Gastrocnemius medialis (tissue), 4 donors: ENCODE measurements at regions not wholly inside any gene's neighbourhood (a gene's known extent, or its start where the extent isn't known, plus 50 kb on each side); places are given as distances from the start of the nearest gene placed in this dataset.

ENCODE experiments used
- POLR2A ChIP-seq, 2 donors: fragments of 450-650 bp; IDR thresholded peaks; one replicate each; pipeline ENCODE4 v1.6.1; 2017; ENCODE audit warnings: antibody characterized with exemption in 2 of 2, mild to moderate bottlenecking in 2 of 2, moderate library complexity in 2 of 2
- TF ChIP-seq, protein P1 (sequence below), 5 experiments: fragments of 450-650 bp in 3 of 5; fragments of 200-600 bp in 2 of 5; sonication (generic) in 2 of 5; IDR thresholded peaks in 4 of 5; conservative IDR thresholded peaks in 1 of 5; 1 replicate in 4 of 5; 2 replicates in 1 of 5; pipeline ENCODE4 v1.5.1; 2016 to 2019; ENCODE audit warnings: antibody characterized with exemption in 5 of 5, mild to moderate bottlenecking in 3 of 5, moderate library complexity in 3 of 5

GRCh38 chr12:11976005-11976404 is 94.7 kb upstream of the BCL2L14 start:
- TF ChIP-seq, protein P1, sequence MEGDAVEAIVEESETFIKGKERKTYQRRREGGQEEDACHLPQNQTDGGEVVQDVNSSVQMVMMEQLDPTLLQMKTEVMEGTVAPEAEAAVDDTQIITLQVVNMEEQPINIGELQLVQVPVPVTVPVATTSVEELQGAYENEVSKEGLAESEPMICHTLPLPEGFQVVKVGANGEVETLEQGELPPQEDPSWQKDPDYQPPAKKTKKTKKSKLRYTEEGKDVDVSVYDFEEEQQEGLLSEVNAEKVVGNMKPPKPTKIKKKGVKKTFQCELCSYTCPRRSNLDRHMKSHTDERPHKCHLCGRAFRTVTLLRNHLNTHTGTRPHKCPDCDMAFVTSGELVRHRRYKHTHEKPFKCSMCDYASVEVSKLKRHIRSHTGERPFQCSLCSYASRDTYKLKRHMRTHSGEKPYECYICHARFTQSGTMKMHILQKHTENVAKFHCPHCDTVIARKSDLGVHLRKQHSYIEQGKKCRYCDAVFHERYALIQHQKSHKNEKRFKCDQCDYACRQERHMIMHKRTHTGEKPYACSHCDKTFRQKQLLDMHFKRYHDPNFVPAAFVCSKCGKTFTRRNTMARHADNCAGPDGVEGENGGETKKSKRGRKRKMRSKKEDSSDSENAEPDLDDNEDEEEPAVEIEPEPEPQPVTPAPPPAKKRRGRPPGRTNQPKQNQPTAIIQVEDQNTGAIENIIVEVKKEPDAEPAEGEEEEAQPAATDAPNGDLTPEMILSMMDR (IDR thresholded peaks at IDR 0.05 in 4 of 5, conservative IDR thresholded peaks at IDR 0.05 in 1 of 5), result no peak
- TF ChIP-seq POLR2A (IDR thresholded peaks at IDR 0.05), result no peak
